OCI-LY1 (cell line): ENCODE measurements at regions not wholly inside any gene's neighbourhood (a gene's known extent, or its start where the extent isn't known, plus 50 kb on each side); places are given as distances from the start of the nearest gene placed in this dataset.

Experiments
- H2AFZ ChIP-seq: fragments of 200-600 bp; sonication (generic), shearing (Covaris generic); 2 replicates; pipeline ENCODE4 v1.6.0; 2014; ENCODE audit warnings: antibody characterized with exemption, mild to moderate bottlenecking, low read length
- H3F3A ChIP-seq: fragments of 200-600 bp; sonication (generic), shearing (Covaris generic); 2 replicates; pipeline ENCODE4 v1.6.0; 2014; ENCODE audit warnings: mild to moderate bottlenecking, antibody characterized with exemption, low read length, moderate library complexity; ENCODE audit not compliant: insufficient read depth
- H3K27ac ChIP-seq: fragments of 200-600 bp; sonication (generic); 2 replicates; pipeline ENCODE4 v1.5.1; 2014; ENCODE audit warnings: low read length, mixed run types, mild to moderate bottlenecking, low read depth; ENCODE audit not compliant: poor library complexity, severe bottlenecking
- H3K27me3 ChIP-seq: fragments of 200-600 bp; sonication (generic); 2 replicates; pipeline ENCODE4 v1.6.0; 2014; ENCODE audit warnings: antibody characterized with exemption, mild to moderate bottlenecking, low read length, moderate library complexity; ENCODE audit not compliant: insufficient read depth
- H3K36me3 ChIP-seq: fragments of 200-600 bp; sonication (generic); 2 replicates; pipeline ENCODE4 v1.6.1; 2014; ENCODE audit warnings: mild to moderate bottlenecking, antibody characterized with exemption, low read length, moderate library complexity, mixed read lengths; ENCODE audit not compliant: insufficient read depth
- H3K4me1 ChIP-seq: fragments of 200-600 bp; sonication (generic); 2 replicates; pipeline ENCODE4 v1.5.1; 2014; ENCODE audit warnings: mild to moderate bottlenecking, low read length, moderate library complexity; ENCODE audit not compliant: insufficient read depth, severe bottlenecking
- H3K4me2 ChIP-seq: fragments of 200-600 bp; sonication (generic), shearing (Covaris generic); 2 replicates; pipeline ENCODE4 v1.6.1; 2014; ENCODE audit warnings: low read length
- H3K4me3 ChIP-seq: fragments of 200-600 bp; sonication (generic); 2 replicates; pipeline ENCODE4 v1.5.1; 2014; ENCODE audit warnings: low read length, low read depth, mild to moderate bottlenecking, mixed read lengths; ENCODE audit not compliant: poor library complexity, severe bottlenecking
- H3K79me2 ChIP-seq: fragments of 200-600 bp; shearing (Covaris generic); 2 replicates; pipeline ENCODE4 v1.6.1; 2016; ENCODE audit warnings: mixed run types, low read length, mixed read lengths; ENCODE audit not compliant: insufficient read depth
- H3K9ac ChIP-seq: fragments of 200-600 bp; sonication (generic), shearing (Covaris generic); 2 replicates; pipeline ENCODE4 v1.6.1; 2014; ENCODE audit warnings: mild to moderate bottlenecking, low read length, mixed read lengths
- H3K9me2 ChIP-seq: fragments of 200-600 bp; sonication (generic), shearing (Covaris generic); 2 replicates; pipeline ENCODE4 v1.6.1; 2014; ENCODE audit warnings: low read depth, mild to moderate bottlenecking, low read length, mixed read lengths
- H3K9me3 ChIP-seq: fragments of 200-600 bp; shearing (Covaris generic); 2 replicates; pipeline ENCODE4 v1.6.1; 2014; ENCODE audit warnings: low read length, mixed read lengths
- H4K20me1 ChIP-seq: fragments of 200-600 bp; sonication (generic), shearing (Covaris generic); 2 replicates; pipeline ENCODE4 v1.6.0; 2016; ENCODE audit warnings: mild to moderate bottlenecking, low read length; ENCODE audit not compliant: insufficient read depth
- CTCF ChIP-seq: fragments of 200-600 bp; sonication (generic), shearing (Covaris generic); IDR thresholded peaks from 2 replicates; pipeline ENCODE4 v1.5.1; 2017; ENCODE audit warnings: mild to moderate bottlenecking, antibody characterized with exemption, low read length, moderate library complexity, mixed read lengths
- EZH2 ChIP-seq: fragments of 200-600 bp; sonication (generic), shearing (Covaris generic); IDR thresholded peaks from 2 replicates; pipeline ENCODE4 v1.8.0; 2017; ENCODE audit warnings: borderline replicate concordance, mixed run types, mild to moderate bottlenecking, antibody characterized with exemption, low read length, moderate library complexity, mixed read lengths

GRCh38 chr2:42874949-42875801 lies 82.8 kb upstream of the HAAO start:
- H2AFZ ChIP-seq: no peak overlapping the region
- no peak for TF ChIP-seq EZH2
- no peak for TF ChIP-seq CTCF
- no peaks in the 10 kb centered on the region for H3K27me3 ChIP-seq
- no peak overlapping the region for H3K9ac ChIP-seq
- H3K4me3 ChIP-seq: no peak overlapping the region
- no peaks in the 10 kb centered on the region for H3K79me2 ChIP-seq
- no peak overlapping the region for H3K27ac ChIP-seq
- no peaks in the 10 kb centered on the region for H4K20me1 ChIP-seq
- H3K36me3 ChIP-seq: no peaks in the 10 kb centered on the region
- H3F3A ChIP-seq: no peaks in the 10 kb centered on the region
- no peaks in the 10 kb centered on the region for H3K4me1 ChIP-seq
- H3K9me2 ChIP-seq: no peaks in the 10 kb centered on the region
- no peak overlapping the region for H3K4me2 ChIP-seq
- no peaks in the 10 kb centered on the region for H3K9me3 ChIP-seq

- Histone ChIP-seq H3K9ac (no peak overlapping the region), H2AFZ (no peak overlapping the region), H3F3A (no peaks in the 10 kb centered on the region), H3K27me3 (no peaks in the 10 kb centered on the region; the same call in 1 of the 2 replicates), H4K20me1 (no peaks in the 10 kb centered on the region), H3K9me2 (no peaks in the 10 kb centered on the region), H3K4me2 (no peak overlapping the region), H3K4me1 (no peaks in the 10 kb centered on the region), H3K9me3 (0 out of 2 replicates have a peak, but pooled peaks cover 3% of the 10 kb centered on the region), H3K27ac (no peak overlapping the region), H3K36me3 (no peaks in the 10 kb centered on the region), H3K4me3 (no peak overlapping the region), H3K79me2 (no peaks in the 10 kb centered on the region)
- TF ChIP-seq EZH2 (no peak), CTCF (no peak)
Observed at GRCh38 chr2:42872721-42873120, 80.3 kb upstream of the HAAO start.

- Histone ChIP-seq H3K36me3 (no peaks in the 10 kb centered on the region), H2AFZ (no peak overlapping the region), H3K9me2 (no peaks in the 10 kb centered on the region), H3K79me2 (no peaks in the 10 kb centered on the region), H3K9ac (no peak overlapping the region), H3K27me3 (no peaks in the 10 kb centered on the region; the same call in 1 of the 2 replicates), H3K4me2 (no peak overlapping the region), H3K9me3 (0 out of 2 replicates have a peak, but pooled peaks cover 3% of the 10 kb centered on the region), H3F3A (no peaks in the 10 kb centered on the region), H3K27ac (no peak overlapping the region), H3K4me3 (no peak overlapping the region), H3K4me1 (no peaks in the 10 kb centered on the region), H4K20me1 (no peaks in the 10 kb centered on the region)
- TF ChIP-seq CTCF (no peak), EZH2 (no peak)
Observed at GRCh38 chr2:42871372-42871771, 79.0 kb upstream of the HAAO start.
